Activated T-cell treated with anti-CD3 and anti-CD28 coated beads, Interleukin-2, amount 50 U/mL, for 48 hours (primary cell): ENCODE measurements at regions not wholly inside any gene's neighbourhood (a gene's known extent, or its start where the extent isn't known, plus 50 kb on each side); places are given as distances from the start of the nearest gene placed in this dataset.
"Not testable (repeated sequence)": the region's sequence is repeated elsewhere in the genome, so short reads cannot be mapped to it uniquely, and the experiment has no call there.

ENCODE experiments used
- DNase-seq, 2 experiments: peaks; one replicate each; pipeline ENCODE4 v3.0.0-alpha.2; 2020

DNA sequence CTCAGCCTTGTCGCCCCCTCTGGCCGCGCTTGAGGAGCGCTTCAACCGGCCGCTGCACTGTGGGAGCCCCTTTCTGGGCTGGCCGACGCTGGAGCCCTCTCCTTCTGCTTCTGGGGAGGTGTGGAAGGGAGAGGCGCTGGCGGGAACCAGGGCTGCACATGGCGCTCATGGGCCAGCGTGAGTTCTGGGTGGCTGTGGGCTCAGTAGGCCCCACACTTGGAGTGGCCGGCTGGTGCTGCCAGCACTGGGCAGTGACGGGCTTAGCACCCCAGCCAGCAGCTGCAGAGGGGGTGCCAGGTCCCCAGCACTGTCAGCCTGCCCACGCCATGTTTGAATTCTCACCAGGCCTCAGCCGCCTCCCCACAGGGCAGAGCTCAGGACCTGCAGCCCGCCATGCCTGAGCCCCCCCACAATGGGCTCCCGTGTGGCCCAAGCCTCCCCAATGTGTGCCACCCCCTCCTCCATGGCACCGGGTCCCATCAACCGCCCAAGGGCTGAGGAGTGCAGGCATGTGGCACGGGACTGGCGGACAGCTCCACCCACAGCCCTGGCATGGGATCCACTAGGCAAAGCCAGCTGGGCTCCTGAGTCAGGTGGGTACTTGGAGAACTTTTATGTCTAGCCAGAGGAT lies 615.2 kb downstream of the TRIML1 start:
- DNase-seq = no peak

DNA sequence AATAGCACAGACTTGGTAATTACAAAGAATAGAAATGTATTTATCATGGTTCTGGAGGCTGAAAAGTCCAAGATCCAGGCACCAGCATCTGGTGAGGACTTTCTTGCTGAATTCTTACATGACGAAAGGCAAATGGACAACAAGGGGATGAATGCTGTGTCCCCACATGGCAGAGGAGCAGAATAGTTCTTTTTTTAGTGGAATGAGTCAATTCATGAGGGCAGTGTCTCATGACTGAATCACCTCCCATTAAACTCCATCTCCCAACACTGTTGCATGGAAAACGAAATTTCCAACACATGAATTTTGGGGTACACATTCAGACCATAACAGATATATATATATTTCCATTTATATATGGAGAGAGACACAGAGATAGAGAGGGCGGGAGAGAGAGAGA lies 628.3 kb downstream of the TRIML1 start:
- DNase-seq = no peak

DNA sequence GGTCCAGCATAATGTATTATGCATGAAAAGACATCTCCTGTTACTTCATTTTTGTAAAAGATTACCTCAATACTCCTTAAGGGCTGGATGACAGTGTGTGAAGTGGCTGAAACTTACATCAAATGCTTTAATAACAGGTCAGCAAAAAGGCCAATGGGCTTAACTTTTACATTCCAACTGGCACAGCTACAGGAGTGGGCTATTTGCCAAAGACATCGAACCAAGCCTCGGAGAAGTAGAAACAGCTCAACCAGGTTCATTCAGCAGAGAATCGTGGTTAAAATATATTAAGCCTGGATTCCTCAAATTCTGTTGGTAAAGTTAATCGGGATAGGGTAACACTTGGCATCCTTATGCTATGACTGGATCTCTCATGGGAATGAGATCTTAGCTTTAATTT lies 639.7 kb downstream of the TRIML1 start:
- no peak for DNase-seq

DNA sequence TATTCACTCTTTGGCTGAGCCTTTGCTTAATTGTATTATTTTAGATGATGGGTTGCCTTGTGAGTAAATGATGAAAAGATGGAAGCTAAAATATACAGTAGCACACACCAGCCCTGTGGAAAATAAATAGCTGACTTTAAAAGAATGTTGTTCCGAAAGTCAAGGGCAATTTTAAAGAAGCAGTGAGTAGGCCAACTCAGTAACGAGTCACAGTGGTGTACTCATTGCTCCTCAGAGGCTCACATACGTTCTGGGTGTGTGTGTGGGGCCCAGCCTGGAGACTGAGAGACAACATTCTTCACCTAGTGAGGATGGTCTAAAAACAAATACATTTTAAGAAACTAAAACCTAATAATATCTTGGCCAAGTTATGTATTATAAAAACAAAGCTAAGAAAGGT lies 640.3 kb downstream of the TRIML1 start:
- no peak for DNase-seq

DNA sequence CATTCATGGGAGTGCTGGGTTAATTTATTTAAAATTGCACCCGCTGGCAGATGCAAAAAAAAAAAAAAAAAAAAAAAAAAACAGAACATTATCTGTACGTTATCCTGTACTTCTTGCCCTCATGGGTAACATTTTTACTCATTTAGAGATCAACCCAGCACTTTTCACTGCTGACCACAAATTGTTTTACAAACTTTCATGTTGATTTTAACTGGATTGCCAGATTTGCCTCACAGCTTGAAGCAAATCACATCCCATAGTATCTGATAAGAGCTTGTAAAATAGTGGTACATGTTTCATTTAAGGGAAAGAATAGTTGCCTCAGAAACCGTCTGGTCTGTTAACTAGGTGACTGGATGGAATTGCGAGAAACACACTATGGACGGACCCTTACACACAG lies 640.8 kb downstream of the TRIML1 start:
- no peak for DNase-seq

DNA sequence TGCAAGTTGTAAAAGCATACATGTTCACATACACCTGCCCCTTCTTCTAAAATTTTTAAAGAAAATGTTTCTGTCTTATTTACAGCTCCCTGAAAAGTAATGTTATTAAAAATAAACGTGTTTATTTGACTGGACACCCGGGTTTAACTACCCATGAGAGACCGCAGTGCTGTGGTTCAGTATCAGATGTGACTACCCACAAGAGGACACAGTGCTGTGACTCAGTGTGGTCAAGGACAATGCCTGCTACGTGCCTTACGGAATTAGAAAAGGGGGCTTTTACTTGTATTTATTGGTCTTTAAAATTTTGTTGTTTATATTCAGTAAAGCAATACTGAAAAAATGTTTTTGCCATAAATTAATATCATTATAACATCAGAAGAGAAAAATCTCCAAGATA lies 641.4 kb downstream of the TRIML1 start:
- no peak for DNase-seq

DNA sequence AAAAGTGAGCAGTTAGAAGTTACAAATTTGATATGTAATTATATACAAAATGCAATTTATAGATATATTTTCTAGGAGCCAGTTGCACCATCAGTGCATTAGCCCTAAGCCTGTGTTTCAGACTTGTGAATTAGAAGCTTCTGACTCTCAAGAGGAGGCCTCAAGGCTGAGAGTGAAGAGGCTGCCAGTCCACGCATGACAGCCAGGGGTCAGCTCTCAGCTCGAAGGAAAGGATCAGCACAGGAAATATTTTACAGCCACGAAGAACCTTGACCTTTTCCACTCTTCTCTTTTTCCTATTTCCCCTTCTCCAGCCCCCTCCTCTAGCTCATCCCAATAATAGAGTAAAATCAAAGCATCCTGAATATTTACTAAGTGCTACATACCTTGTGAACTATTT lies 642.4 kb downstream of the TRIML1 start:
- no peak for DNase-seq

DNA sequence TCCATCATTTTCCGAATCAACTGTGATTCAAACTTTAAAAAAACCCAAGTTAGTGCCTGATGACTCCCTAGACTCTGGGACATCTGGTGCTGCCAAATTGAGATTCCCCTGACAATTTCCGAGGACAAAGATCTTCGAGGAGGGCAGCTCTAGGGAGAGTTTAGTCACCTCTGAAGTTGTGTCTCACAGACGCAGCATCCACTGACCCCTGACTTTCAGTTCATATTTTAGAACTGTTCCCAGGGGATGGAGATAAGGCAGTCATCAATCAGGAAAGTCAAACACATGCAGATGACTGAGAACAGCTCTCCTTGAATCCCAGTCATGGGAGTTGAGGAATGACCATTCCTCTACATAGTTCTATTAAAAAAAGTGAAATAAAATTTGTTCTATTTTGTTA lies 643.9 kb downstream of the TRIML1 start:
- DNase-seq = no peak

DNA sequence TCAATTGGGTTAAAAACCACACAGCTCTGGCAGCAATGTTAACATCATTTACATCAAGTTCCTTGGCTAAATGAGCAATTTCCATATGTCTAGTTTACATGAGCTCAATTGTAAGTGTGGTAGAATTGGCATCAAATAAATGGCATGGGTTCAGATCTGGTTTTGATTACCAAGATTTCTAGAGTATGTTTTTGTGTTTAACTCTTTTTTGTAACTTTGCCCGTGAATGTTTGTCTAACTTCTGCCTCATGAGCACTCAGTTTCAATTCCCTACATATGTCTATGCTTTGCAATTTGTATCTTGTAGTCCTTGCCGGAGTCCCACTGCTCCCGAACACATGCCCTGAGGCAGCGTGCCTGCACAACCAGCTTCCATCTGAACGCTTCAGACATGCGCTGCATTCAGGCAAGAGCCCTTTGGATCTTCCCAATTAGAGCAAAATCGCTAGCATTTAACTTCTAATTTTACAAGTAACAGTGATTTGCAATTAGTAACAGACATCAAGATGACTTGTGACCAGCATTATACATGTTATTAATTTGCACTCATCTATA lies 644.4 kb downstream of the TRIML1 start:
- DNase-seq = no peak

DNA sequence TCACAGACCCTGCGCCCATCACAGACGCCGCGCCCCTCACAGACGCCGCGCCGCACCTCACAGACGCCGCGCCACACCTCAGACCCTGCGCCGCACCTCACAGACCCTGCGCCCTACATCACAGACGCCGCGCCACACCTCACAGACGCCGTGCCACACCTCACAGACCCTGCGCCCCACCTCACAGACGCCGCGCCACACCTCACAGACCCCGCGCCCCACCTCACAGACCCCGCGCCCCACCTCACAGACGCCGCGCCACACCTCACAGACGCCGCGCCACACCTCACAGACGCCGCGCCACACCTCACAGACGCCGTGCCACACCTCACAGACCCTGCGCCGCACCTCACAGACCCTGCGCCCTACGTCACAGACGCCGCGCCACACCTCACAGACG lies 657.4 kb downstream of the TRIML1 start:
- DNase-seq = not testable (repeated sequence)

DNA sequence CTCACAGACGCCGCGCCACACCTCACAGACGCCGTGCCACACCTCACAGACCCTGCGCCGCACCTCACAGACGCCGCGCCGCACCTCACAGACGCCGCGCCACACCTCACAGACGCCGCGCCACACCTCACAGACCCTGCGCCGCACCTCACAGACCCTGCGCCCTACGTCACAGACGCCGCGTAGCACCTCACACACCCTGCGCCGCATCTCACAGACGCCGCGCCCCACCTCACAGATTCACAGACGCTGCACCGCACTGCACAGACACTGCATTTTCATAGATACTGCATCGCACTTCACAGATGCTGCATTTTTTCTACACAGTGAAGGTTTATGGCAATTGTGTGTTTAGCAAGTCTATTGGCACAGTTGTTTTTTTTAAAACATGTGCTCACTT lies 657.8 kb downstream of the TRIML1 start:
- not testable (repeated sequence) for DNase-seq

DNA sequence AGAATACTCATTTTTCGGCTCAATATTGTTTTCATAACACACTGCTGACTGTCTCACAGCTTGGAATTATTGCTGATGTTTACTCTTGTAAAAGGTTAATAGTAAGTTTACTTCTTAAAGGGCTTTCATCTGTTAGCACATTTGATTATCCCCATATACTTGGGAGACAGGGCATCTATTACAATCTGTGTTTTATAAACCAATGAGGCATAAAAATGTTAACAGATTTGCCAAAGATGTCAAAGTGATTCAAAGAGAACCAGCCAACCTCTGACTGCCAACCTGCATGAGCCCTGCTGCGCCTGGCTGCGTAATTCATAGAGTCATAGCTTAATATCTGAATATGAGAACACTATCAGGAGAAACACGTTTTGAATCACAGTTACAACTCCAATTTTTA lies 665.6 kb downstream of the TRIML1 start:
- DNase-seq = no peak

DNA sequence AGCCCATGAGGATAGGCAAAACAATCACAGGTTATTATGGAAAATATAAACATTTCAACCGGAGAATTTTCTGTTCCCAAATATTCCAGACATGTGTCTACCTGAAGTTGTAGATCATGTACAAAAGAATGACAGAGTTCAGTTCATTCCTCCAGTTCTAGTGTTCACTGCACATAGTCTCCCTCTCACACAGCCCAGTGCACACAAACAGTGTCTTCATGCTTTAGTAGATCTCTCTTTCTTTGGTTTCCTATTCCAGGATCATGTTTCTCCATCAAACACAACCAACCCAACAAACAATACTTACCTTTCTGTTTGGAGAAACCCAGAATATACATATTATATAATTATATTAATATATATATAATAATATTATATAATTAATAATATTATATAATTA lies 671.9 kb downstream of the TRIML1 start:
- no peak for DNase-seq

DNA sequence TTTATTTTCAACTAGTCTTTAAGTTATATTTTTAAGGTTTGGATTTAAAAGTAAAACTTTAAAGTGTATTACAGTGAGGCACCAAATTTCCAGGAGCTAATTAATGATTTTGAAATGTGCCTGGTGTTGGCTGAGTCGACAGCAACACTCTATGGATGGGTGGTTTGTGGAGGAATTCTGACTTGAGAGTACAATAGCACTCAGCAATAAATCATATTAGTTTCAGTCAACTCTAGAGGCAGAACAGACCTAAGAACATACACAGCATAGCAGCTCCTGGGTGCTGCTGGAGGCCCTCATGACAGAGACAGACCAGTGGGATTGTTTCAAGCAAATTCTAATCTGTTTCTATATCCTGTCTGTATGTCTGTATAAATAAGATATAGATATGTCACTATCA lies 673.4 kb downstream of the TRIML1 start:
- no peak for DNase-seq

DNA sequence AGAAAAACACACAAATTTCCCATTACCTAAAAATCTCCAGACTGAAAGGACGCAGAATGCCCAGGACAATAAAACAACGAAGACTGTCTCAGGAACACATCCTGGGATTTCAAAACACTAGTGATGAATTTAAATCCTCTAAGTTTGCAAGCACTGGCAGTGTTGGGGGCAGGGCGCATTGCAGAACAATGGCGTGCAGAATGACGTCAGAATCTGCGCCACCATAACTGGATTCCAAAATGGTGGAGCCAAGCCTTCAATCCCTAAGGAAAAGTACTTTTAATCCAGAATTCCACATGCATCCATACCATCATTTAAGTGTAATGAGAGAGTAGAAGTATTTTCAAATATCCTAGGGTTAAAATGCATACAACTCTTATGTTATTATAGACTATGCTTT lies 679.1 kb downstream of the TRIML1 start:
- DNase-seq = no peak

DNA sequence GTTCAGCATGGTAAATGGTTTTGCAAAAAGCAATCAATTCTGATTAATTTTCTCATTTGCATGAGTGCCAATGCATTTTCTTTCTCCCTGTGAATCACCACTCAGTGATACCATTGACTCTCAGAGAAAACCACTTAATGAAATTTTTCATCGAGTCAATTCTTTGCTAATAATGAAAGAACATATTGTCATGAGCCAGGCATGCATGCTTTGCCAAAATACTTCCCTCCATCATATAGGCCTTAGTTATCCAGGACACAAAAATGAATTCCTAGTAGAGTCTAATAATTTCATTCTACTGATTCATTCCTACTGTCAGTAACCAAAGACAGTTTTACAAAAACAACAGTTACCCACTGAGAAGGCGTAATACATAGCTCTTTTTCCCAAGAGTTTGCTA lies 680.0 kb downstream of the TRIML1 start:
- no peak for DNase-seq

DNA sequence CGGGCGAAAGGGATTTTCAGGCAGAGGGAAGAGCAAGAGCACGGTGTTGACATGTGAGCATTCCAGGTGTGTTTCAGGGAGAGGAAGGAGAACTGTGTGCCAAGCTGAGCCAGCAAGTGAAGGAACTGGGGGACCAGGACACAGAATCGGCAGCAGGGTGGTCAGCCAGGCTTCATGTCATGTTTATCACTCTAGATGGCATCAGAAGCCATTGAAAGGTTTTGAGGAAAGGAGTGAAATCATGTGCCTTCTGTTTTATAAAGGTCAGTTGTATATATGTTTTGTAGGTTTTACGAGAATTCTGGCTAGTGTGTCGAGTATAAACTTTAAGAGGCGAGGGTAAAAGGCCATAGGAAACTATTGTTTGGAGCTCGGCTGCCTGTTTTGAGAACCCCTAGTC lies 682.3 kb downstream of the TRIML1 start:
- DNase-seq = no peak

DNA sequence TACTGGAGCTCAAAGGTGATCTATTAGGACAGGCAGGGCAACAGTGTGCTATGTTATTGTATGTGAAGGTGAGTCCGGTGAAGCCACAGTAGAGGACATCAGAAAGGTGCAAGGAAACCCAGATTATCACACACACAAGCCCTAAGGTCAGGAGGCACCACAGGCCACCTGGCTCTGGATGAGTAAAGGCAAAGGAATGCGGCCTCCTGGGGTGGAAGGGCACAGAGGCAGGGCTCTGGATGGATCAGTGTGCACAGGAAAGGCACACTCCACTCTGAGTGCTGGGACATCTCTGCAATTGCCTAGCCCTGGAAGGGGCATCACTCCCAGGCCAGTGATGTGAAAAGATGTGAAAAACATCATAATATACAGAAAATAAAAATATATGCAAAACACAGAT lies 683.5 kb downstream of the TRIML1 start:
- DNase-seq = no peak

DNA sequence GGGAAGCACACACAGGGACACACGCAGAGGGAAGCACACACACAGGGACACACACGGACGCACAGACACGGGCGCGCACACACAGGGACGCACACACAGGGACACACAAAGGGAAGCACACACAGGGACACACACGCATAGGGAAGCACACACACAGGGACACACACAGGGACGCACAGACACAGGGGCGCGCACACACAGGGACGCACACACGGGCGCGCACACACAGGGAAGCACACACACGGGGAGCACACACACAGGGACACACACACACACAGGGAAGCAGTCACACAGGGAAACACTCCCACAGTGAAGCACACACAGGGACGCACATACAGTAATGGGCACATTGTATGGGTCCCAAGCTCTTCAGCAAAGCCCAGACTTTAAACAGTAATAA lies 685.3 kb downstream of the TRIML1 start:
- no peak for DNase-seq

DNA sequence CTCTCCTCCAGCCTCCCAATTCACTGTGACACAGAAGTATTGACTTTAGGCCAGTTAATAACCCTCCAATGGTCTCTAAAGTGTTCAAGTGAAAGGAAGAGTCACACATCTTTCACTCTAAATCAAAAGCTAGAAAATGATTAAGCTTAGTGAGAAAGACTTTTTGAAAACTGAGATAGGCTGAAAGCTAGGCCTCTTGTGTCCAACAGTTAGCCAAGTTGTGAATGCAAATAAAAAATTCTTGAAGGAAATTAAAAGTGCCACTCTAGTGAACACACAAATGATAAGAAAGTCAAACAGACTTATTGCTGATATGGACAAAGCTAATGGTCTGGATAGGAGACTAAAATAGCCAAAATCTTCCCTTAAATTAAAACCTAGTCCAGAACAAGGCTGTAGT lies 687.2 kb downstream of the TRIML1 start:
- DNase-seq = no peak

DNA sequence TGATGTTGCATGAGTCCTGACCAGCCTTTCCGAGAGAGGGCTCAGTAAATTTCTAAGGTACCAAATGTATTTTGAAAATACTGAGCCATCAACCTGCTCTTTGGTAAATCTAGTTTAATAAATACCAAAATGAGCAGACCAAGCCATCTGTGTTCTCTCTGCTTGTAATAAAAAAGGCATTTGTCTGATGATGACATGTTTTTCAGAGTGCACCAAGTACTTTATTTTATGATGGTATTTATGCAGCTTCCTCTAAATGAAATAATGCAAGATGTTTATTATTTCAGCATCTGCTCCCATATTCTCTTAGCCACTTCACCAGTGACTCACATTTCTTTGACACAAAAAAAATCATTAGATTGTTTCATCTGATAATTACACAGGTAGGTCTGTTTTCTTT lies 700.5 kb downstream of the TRIML1 start:
- no peak for DNase-seq

DNA sequence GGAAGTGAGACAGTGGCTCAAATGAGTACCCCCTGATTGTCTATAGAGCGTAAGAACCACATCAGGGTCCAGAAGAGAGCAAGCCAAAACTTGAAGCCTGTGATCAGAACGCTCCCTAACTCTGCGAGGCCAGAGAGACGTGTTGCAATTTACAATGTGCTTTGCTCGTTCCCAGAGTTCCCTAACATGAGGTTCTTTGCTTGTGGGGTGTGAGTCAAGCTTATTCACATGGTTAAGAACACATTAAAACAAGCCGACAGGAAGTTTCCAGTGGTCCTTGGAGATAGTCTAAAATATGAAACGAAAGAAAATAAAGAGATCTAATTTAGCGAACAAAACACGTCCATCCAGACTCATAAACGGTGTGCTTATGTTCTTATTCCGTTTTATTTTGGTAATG lies 702.3 kb downstream of the TRIML1 start:
- no peak for DNase-seq

DNA sequence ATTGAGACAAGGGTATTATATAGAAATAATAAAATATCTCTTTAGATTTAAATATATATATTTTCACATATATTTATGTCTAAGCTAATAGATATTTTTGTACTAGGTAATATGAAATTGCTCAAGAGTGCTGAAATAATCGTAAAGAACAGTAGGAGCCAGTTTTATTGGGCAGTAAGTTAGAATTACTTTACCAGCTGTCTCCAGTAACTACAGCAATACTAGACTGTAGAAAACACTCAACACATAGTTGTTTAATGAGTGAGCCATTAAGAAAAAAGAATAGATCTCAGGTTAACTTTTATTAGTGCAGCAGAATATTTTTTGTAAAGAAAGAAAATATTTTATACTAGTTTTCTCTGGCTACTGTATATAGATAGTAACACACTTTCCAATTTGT lies 715.2 kb downstream of the TRIML1 start:
- DNase-seq = no peak

DNA sequence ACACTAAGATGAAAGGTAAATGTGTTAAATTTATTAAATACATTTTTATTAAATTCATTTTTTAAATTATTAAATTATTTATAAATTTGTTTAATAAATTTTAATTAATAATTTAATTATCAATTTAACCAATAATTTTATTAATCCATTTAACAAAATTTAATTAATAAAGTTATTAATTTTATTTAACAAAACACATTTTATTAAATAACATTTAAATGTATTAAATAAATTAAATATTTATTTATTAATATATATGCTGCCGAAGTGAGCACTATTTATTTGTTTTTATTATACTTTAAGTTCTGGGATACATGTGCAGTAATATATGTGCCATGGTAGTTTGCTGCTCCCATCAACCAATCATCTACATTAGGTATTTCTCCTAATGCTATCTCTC lies 719.5 kb downstream of the TRIML1 start:
- DNase-seq = no peak

DNA sequence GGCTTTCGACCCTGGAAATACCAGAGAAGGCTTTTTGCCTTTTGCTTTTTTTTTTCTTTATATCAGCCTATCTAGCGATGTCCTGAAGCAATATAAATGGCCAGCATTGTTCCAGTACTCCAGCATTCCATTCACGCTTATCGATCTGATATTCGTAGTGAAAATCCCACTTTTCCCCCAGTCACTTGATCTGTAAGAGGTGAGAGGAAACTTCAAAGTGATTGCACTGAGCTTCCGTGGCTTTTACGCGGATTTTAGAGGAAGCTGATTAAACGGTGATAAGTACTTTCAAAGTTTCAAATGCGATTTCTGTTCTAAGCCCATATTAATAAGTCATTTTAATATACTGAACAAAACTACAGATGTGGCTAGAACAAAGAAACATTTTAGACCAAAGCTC lies 725.5 kb downstream of the TRIML1 start:
- DNase-seq = no peak

DNA sequence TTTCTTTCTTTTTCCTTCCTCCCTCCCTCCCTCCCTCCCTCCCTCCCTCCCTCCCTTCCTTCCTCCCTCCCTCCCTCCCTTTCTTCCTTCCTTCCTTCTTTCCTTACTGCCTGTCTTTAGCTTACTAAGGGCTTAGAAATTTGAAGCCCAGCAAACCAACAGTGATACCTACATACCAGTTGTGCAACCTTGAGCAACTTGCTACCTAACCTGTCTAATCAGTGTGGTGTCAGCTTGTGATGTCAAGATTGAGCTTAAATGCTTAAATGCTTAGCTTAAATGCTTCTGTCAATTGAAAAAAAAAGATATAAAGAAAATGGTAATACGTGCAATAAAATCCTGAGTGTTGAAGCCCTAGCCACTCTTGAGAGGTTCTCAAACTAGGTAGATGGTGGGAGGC lies 728.6 kb downstream of the TRIML1 start:
- DNase-seq = no peak
